ENCODE measurements at regions not wholly inside any gene's neighbourhood (a gene's known extent, or its start where the extent isn't known, plus 50 kb on each side); places are given as distances from the start of the nearest gene placed in this dataset.

DNA sequence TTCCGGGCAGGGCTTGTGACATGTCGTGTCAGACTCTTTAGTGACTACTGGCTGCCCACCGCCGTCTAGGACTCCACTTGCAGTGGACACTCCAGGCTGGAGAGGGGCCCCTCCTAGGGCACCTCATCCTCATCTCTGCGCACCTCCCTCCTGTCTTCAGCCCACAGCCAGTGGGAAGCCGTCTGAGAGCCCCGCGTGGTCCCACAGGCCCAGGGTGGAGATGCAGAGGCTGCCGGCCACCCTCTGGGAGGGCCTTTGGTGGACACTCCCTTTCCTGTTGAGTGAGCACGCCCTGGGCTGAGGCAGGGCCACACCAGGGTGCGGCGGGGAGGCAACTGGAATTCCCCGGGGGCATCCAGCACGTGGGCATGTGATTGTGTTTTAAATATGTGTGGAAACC lies 80.5 kb downstream of the IRX2 start:
- TF ChIP-seq, protein P1, sequence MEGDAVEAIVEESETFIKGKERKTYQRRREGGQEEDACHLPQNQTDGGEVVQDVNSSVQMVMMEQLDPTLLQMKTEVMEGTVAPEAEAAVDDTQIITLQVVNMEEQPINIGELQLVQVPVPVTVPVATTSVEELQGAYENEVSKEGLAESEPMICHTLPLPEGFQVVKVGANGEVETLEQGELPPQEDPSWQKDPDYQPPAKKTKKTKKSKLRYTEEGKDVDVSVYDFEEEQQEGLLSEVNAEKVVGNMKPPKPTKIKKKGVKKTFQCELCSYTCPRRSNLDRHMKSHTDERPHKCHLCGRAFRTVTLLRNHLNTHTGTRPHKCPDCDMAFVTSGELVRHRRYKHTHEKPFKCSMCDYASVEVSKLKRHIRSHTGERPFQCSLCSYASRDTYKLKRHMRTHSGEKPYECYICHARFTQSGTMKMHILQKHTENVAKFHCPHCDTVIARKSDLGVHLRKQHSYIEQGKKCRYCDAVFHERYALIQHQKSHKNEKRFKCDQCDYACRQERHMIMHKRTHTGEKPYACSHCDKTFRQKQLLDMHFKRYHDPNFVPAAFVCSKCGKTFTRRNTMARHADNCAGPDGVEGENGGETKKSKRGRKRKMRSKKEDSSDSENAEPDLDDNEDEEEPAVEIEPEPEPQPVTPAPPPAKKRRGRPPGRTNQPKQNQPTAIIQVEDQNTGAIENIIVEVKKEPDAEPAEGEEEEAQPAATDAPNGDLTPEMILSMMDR (IDR thresholded peaks at IDR 0.05): no peak
- TF ChIP-seq POLR2A (IDR thresholded peaks at IDR 0.05) (no peak), EP300 (IDR thresholded peaks at IDR 0.05) (no peak)

Data from ovary (tissue), 3 donors.